ENCODE measurements at regions not wholly inside any gene's neighbourhood (a gene's known extent, or its start where the extent isn't known, plus 50 kb on each side); places are given as distances from the start of the nearest gene placed in this dataset.

DNA sequence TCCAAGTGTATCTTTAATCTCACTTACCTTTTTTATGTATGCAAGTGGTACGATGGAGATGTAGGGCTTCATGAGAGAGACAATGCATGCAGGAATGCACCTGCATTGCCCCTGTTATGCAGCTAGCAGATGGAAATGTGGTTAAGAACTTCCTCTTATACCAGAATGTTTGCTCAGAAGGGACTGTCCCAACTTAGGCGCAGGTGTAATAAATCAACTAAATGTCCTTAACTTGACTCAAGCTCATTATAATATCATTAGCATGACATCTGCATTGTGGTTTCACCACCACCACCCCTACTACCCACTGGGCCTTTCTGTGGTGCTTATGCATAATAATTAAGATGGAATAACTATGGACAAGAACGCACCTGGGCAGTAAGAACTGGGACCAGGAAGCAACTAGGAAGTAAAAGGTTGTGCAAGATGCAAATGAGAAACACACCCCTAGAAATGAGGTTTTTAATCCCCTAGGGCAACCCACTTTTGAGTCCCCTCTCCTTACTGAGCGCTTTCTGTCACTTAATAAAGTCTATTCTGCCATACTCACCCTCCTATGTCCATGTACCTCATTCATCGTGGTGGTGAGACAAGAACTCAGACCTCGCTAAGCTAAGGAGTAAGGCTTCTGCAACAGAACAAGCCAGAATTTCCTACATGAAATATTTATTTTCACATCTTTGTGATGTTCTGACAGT lies 1103.3 kb upstream of the B3GALT2 start:
- Histone ChIP-seq H3K27ac (ENCODE audit: low read length) (no peak overlapping the region), H3K9me3 (ENCODE audit: insufficient read depth, low read depth, low read length) (no peaks in the 10 kb centered on the region), H3K9ac (ENCODE audit: low read depth, low read length) (no peak overlapping the region), H3K27me3 (ENCODE audit: insufficient read depth, low read length) (no peaks in the 10 kb centered on the region), H3K4me1 (ENCODE audit: insufficient read depth, low read length) (peaks cover 6% of the 10 kb centered on the region; the same call in 1 of the 2 replicates), H3K36me3 (ENCODE audit: insufficient read depth, low read depth, low read length) (no peaks in the 10 kb centered on the region), H3K4me3 (ENCODE audit: low read length) (no peak overlapping the region)

DNA sequence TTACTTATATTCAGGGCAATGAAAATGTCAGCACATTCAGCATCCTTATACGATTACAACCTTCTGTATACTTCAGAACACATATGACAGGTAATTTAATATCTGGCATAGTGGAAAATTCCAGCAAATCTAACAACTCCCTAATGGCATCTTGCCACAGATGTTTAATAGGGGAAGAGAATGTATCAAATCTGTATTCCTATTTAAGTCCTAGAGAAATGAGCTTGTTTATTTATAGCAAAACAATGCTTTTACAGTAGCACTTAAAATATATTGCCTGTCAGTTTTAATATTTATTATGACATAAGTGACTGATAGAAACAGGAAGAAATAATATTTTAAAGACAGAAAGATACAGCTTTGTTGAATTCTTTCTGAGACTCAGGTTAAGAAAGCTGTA lies 1101.8 kb upstream of the B3GALT2 start:
- Histone ChIP-seq H3K4me3 (ENCODE audit: low read length) (no peak overlapping the region), H3K27ac (ENCODE audit: low read length) (no peak overlapping the region), H3K9ac (ENCODE audit: low read depth, low read length) (no peak overlapping the region), H3K9me3 (ENCODE audit: insufficient read depth, low read depth, low read length) (no peaks in the 10 kb centered on the region), H3K27me3 (ENCODE audit: insufficient read depth, low read length) (no peaks in the 10 kb centered on the region), H3K4me1 (ENCODE audit: insufficient read depth, low read length) (peaks cover 6% of the 10 kb centered on the region; the same call in 1 of the 2 replicates), H3K36me3 (ENCODE audit: insufficient read depth, low read depth, low read length) (no peaks in the 10 kb centered on the region)

GRCh38 chr1:194281376-194281775 lies 1095.0 kb upstream of the B3GALT2 start:
- Histone ChIP-seq H3K4me3 (ENCODE audit: low read length) (no peak overlapping the region), H3K27ac (ENCODE audit: low read length) (no peak overlapping the region), H3K27me3 (ENCODE audit: insufficient read depth, low read length) (no peaks in the 10 kb centered on the region), H3K9me3 (ENCODE audit: insufficient read depth, low read depth, low read length) (no peaks in the 10 kb centered on the region), H3K9ac (ENCODE audit: low read depth, low read length) (no peak overlapping the region), H3K36me3 (ENCODE audit: insufficient read depth, low read depth, low read length) (no peaks in the 10 kb centered on the region), H3K4me1 (ENCODE audit: insufficient read depth, low read length) (no peaks in the 10 kb centered on the region)

GRCh38 chr1:194280463-194280862 lies 1094.0 kb upstream of the B3GALT2 start:
- H3K27me3 ChIP-seq (ENCODE audit: insufficient read depth, low read length): no peaks in the 10 kb centered on the region
- H3K36me3 ChIP-seq (ENCODE audit: insufficient read depth, low read depth, low read length): no peaks in the 10 kb centered on the region
- H3K9me3 ChIP-seq (ENCODE audit: insufficient read depth, low read depth, low read length): no peaks in the 10 kb centered on the region
- no peak overlapping the region for H3K4me3 ChIP-seq (ENCODE audit: low read length)
- H3K4me1 ChIP-seq (ENCODE audit: insufficient read depth, low read length): no peaks in the 10 kb centered on the region
- H3K27ac ChIP-seq (ENCODE audit: low read length): no peak overlapping the region
- no peak overlapping the region for H3K9ac ChIP-seq (ENCODE audit: low read depth, low read length)

- no peak overlapping the region for H3K9ac ChIP-seq (ENCODE audit: low read depth, low read length)
- H3K27me3 ChIP-seq (ENCODE audit: insufficient read depth, low read length): no peaks in the 10 kb centered on the region
- no peaks in the 10 kb centered on the region for H3K9me3 ChIP-seq (ENCODE audit: insufficient read depth, low read depth, low read length)
- no peak overlapping the region for H3K4me3 ChIP-seq (ENCODE audit: low read length)
- no peaks in the 10 kb centered on the region for H3K4me1 ChIP-seq (ENCODE audit: insufficient read depth, low read length)
- H3K36me3 ChIP-seq (ENCODE audit: insufficient read depth, low read depth, low read length): no peaks in the 10 kb centered on the region
- H3K27ac ChIP-seq (ENCODE audit: low read length): no peak overlapping the region
These were observed 1093.6 kb upstream of the B3GALT2 start for GRCh38 chr1:194279975-194280374.

DNA sequence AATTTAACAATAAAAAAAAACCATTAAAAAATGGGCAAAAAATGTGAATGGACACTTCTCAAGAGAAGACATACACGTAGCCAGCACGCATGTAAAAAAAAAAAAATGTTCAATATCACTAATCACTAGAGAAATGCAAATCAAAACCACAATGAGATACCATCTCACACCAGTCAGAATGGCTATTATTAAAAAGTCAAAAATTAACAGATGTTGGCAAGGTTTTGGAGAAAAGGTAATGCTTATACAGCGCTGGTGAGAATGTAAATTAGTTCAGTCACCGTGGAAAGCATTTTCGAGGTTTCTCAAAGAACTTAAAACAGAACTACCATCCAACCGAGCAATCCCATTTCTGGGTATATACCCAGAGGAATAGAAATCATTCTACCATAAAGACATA lies 1091.5 kb upstream of the B3GALT2 start:
- no peaks in the 10 kb centered on the region for H3K36me3 ChIP-seq (ENCODE audit: insufficient read depth, low read depth, low read length)
- no peaks in the 10 kb centered on the region for H3K27me3 ChIP-seq (ENCODE audit: insufficient read depth, low read length)
- no peak overlapping the region for H3K9ac ChIP-seq (ENCODE audit: low read depth, low read length)
- H3K4me3 ChIP-seq (ENCODE audit: low read length): no peak overlapping the region
- no peaks in the 10 kb centered on the region for H3K9me3 ChIP-seq (ENCODE audit: insufficient read depth, low read depth, low read length)
- H3K27ac ChIP-seq (ENCODE audit: low read length): no peak overlapping the region
- H3K4me1 ChIP-seq (ENCODE audit: insufficient read depth, low read length): no peaks in the 10 kb centered on the region

- no peaks in the 10 kb centered on the region for H3K9me3 ChIP-seq (ENCODE audit: insufficient read depth, low read depth, low read length)
- H3K9ac ChIP-seq (ENCODE audit: low read depth, low read length): no peak overlapping the region
- H3K36me3 ChIP-seq (ENCODE audit: insufficient read depth, low read depth, low read length): no peaks in the 10 kb centered on the region
- no peak overlapping the region for H3K4me3 ChIP-seq (ENCODE audit: low read length)
- no peaks in the 10 kb centered on the region; the same call in 1 of the 2 replicates for H3K4me1 ChIP-seq (ENCODE audit: insufficient read depth, low read length)
- H3K27ac ChIP-seq (ENCODE audit: low read length): no peak overlapping the region
- no peaks in the 10 kb centered on the region for H3K27me3 ChIP-seq (ENCODE audit: insufficient read depth, low read length)
These were observed 1087.2 kb upstream of the B3GALT2 start for GRCh38 chr1:194273660-194274059.

DNA sequence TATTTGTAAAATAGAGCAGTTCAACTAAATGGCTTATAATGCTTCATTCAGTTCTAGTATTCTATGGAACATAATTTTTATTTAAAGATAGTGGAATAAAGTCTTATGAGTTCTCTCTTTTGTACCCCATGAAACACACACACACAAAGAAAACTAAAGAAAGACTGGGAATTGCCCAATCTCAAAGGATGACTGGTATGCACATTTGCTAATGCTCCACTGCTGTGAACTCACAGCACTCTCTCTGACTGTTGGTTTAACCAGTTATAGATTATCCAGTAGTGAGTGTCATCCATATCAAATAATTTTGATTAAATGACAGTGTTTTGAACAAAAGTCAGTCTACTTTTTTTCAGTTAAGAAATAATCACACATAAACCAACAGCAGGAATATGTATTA lies 1082.4 kb upstream of the B3GALT2 start:
- H3K4me3 ChIP-seq (ENCODE audit: low read length): no peak overlapping the region
- H3K9me3 ChIP-seq (ENCODE audit: insufficient read depth, low read depth, low read length): peaks cover 6% of the 10 kb centered on the region; the same call in 1 of the 2 replicates
- H3K27me3 ChIP-seq (ENCODE audit: insufficient read depth, low read length): no peaks in the 10 kb centered on the region
- no peak overlapping the region for H3K27ac ChIP-seq (ENCODE audit: low read length)
- no peaks in the 10 kb centered on the region for H3K36me3 ChIP-seq (ENCODE audit: insufficient read depth, low read depth, low read length)
- no peaks in the 10 kb centered on the region; the same call in 1 of the 2 replicates for H3K4me1 ChIP-seq (ENCODE audit: insufficient read depth, low read length)
- H3K9ac ChIP-seq (ENCODE audit: low read depth, low read length): no peak overlapping the region

DNA sequence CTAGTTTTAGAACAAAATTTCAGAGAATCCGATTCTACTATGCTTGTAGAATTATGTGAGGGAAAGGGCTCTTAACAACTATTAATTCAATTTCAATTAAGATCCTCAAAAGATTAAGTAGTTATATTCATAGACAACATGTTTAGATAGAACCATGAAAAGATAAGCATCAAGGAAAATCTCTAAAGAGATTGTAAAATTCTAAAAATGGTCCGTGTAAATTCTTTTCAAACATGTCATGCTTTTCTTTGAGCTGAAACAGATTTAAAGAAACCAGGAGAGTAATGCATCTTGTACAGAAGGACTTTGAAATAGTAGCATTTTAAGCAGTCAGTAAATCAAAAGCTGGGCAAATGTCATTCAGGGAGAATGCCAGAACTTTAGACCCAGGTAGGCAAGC lies 1080.6 kb upstream of the B3GALT2 start:
- no peaks in the 10 kb centered on the region; the same call in 1 of the 2 replicates for H3K4me1 ChIP-seq (ENCODE audit: insufficient read depth, low read length)
- no peaks in the 10 kb centered on the region for H3K27me3 ChIP-seq (ENCODE audit: insufficient read depth, low read length)
- no peaks in the 10 kb centered on the region for H3K36me3 ChIP-seq (ENCODE audit: insufficient read depth, low read depth, low read length)
- peaks cover 13% of the 10 kb centered on the region for H3K9me3 ChIP-seq (ENCODE audit: insufficient read depth, low read depth, low read length)
- H3K4me3 ChIP-seq (ENCODE audit: low read length): no peak overlapping the region
- no peak overlapping the region for H3K9ac ChIP-seq (ENCODE audit: low read depth, low read length)
- no peak overlapping the region for H3K27ac ChIP-seq (ENCODE audit: low read length)

GRCh38 chr1:194256010-194256409 lies 1069.6 kb upstream of the B3GALT2 start:
- no peak overlapping the region for H3K4me3 ChIP-seq (ENCODE audit: low read length)
- no peaks in the 10 kb centered on the region for H3K4me1 ChIP-seq (ENCODE audit: insufficient read depth, low read length)
- no peaks in the 10 kb centered on the region for H3K9me3 ChIP-seq (ENCODE audit: insufficient read depth, low read depth, low read length)
- no peaks in the 10 kb centered on the region for H3K36me3 ChIP-seq (ENCODE audit: insufficient read depth, low read depth, low read length)
- H3K27ac ChIP-seq (ENCODE audit: low read length): no peak overlapping the region
- no peaks in the 10 kb centered on the region for H3K27me3 ChIP-seq (ENCODE audit: insufficient read depth, low read length)
- H3K9ac ChIP-seq (ENCODE audit: low read depth, low read length): no peak overlapping the region

DNA sequence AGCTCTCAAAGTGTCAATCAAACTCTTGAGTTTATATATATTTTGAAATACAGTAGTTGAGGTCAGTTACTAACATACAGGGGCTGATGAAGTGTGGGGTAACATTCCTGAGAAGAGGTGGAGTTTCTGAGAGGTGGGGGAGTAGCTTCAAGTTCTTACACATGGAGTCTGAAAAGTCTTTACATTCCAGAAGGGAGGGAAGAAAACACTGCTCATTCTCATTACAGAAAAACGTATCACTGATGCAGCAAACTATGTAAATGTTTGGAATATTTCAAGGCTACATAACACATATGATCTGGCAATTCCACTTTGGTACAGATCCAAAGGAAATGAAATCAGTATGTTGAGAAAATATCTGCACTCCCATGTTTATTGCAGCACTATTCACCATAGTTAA lies 1065.8 kb upstream of the B3GALT2 start:
- Histone ChIP-seq H3K4me3 (ENCODE audit: low read length) (no peak overlapping the region), H3K36me3 (ENCODE audit: insufficient read depth, low read depth, low read length) (no peaks in the 10 kb centered on the region), H3K9me3 (ENCODE audit: insufficient read depth, low read depth, low read length) (no peaks in the 10 kb centered on the region), H3K9ac (ENCODE audit: low read depth, low read length) (no peak overlapping the region), H3K4me1 (ENCODE audit: insufficient read depth, low read length) (no peaks in the 10 kb centered on the region), H3K27me3 (ENCODE audit: insufficient read depth, low read length) (no peaks in the 10 kb centered on the region), H3K27ac (ENCODE audit: low read length) (no peak overlapping the region)

DNA sequence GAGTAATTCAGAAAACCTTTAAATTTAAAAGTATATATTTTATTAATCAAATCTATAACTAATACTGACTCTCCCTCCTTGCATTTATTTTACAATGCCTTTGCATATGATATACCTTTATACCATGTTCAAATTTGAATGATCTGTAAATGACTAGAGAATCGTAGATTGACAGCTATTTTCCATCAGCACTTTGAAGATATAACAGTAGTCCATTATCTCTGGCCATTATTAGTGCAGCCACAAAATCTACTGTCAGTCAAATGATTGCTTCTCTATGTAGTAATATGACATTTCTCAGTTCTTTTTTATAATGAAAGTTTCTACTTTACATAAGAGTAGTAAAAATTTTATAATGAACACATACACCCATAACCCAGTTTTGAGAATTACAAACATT lies 1054.8 kb upstream of the B3GALT2 start:
- no peaks in the 10 kb centered on the region for H3K36me3 ChIP-seq (ENCODE audit: insufficient read depth, low read depth, low read length)
- no peak overlapping the region for H3K9ac ChIP-seq (ENCODE audit: low read depth, low read length)
- H3K9me3 ChIP-seq (ENCODE audit: insufficient read depth, low read depth, low read length): no peaks in the 10 kb centered on the region

More for the DNA sequence above, 1054.8 kb upstream of the B3GALT2 start:
- Histone ChIP-seq H3K4me3 (ENCODE audit: low read length) (no peak overlapping the region), H3K4me1 (ENCODE audit: insufficient read depth, low read length) (no peaks in the 10 kb centered on the region), H3K27me3 (ENCODE audit: insufficient read depth, low read length) (no peaks in the 10 kb centered on the region), H3K27ac (ENCODE audit: low read length) (no peak overlapping the region)
